ENCODE measurements at regions not wholly inside any gene's neighbourhood (a gene's known extent, or its start where the extent isn't known, plus 50 kb on each side); places are given as distances from the start of the nearest gene placed in this dataset.
"Not testable (repeated sequence)": the region's sequence is repeated elsewhere in the genome, so short reads cannot be mapped to it uniquely, and the experiment has no call there.

DNA sequence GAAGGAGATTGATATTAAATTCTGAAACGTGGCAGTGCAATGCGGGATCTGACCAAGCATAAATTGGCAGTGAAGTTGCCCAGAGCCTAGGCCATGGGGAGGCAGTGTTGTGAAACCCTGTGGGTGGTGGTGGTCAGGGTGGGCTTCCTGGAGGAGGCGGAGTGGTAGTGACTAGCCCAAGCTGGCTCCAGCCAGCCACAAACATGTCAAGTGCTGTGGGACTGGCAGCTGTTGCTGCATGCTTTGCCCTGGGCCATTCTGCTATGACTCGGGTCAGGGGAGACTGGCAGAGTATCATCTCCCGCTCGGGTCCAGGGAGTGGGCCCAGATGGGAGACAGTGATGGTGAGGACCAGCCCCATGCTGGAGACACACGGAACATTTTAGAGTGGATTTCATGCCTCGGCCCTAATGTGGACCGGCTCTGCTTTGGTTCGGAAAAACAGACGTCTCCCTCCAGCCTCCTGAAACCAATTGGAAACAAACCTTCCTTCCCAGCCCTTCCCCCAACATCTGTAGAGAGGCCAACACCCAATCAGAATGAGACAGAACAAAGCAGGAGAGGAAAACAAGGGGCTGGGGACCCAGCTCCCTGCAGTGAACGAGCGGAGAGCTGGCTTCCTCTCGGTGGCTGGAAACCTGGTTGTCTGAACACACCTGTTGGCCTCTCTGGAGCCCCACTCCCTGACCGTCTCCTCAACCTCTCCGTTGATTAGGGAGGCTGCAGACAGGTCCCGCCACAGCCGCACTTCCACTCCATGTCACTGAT lies 58.2 kb downstream of the TMEM270 start:
- Mint-ChIP-seq H3K36me3 (no peaks in the 10 kb centered on the region), H3K9me3 (no peaks in the 10 kb centered on the region), H3K27ac (no peak overlapping the region)
- DNase-seq (ENCODE audit: low spot score in 2 of 2) = no peak
- no peak for ATAC-seq

DNA sequence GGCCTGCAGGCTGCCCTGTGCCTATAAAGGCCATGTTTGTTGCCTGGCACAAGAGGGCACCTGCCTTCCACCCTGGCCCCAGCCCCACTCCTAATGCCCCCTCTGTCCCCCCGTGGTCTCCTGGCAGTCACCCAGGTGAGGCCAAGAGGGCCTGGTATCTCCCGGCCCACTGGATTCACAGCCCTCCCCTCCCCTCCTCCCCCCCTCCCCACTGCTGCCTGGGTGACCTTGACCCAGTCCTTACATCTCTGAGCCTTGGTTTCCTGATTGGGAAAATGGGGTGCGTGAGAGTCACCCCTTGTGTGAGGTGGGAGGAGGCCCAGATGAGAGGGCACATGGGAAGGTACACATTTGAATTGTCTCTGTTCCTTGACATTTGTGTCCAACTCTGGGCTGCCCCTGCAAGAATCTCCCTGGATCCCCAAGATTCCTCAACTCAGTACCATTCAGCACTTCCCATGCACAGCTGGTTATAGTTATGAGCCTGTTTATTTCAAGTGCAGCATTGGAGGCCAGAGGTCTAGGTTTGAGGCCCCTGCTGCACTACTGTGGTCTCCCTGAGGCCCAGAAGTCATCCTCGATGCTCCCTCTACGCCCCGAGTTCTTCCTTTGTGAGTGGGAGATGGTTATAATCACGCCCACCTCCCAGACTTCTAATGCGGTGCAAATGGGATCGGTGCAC lies 58.9 kb downstream of the TMEM270 start:
- no peak for DNase-seq (ENCODE audit: low spot score in 2 of 2)
- ATAC-seq = no peak
- H3K9me3 Mint-ChIP-seq = no peaks in the 10 kb centered on the region
- H3K27ac Mint-ChIP-seq = no peak overlapping the region
- H3K36me3 Mint-ChIP-seq = no peaks in the 10 kb centered on the region

DNA sequence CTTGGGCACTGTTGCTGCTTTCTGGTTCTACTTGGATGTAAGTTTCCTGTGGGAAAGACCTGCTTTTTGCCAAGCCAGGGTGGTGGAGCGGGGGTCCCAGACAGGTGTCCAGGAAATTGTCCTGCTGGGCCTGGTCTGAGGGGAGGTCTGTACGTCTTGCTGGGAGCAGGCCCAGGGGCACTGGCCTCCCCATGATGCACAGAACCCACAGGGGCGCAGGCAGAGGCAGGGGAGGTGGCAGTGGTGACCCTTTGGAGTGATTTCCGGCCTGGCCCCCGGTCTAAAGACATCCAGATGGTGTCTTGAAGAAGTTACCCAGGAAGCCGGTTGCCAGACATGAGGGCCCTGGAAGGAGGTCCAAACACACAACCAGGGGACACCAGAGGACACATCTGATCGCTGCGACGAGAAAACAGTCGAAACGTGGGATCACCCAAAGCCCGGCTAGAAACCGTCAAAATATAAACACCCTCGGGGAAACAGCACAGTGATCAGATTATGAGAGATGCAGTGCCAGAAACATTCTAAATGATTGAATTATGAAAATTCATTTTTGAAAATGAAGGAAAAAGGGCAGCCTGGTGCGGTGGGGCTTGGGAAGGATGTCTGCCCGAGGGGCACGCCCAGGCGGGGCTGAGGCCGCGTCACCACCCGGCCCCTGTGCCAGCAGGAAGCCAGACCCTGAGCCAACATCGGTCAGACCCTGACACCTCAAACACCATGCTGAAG lies 59.6 kb downstream of the TMEM270 start:
- no peaks in the 10 kb centered on the region for H3K9me3 Mint-ChIP-seq
- ATAC-seq (no peak), DNase-seq (ENCODE audit: low spot score in 2 of 2) (no peak)
- no peak overlapping the region for H3K27ac Mint-ChIP-seq
- H3K36me3 Mint-ChIP-seq = no peaks in the 10 kb centered on the region

DNA sequence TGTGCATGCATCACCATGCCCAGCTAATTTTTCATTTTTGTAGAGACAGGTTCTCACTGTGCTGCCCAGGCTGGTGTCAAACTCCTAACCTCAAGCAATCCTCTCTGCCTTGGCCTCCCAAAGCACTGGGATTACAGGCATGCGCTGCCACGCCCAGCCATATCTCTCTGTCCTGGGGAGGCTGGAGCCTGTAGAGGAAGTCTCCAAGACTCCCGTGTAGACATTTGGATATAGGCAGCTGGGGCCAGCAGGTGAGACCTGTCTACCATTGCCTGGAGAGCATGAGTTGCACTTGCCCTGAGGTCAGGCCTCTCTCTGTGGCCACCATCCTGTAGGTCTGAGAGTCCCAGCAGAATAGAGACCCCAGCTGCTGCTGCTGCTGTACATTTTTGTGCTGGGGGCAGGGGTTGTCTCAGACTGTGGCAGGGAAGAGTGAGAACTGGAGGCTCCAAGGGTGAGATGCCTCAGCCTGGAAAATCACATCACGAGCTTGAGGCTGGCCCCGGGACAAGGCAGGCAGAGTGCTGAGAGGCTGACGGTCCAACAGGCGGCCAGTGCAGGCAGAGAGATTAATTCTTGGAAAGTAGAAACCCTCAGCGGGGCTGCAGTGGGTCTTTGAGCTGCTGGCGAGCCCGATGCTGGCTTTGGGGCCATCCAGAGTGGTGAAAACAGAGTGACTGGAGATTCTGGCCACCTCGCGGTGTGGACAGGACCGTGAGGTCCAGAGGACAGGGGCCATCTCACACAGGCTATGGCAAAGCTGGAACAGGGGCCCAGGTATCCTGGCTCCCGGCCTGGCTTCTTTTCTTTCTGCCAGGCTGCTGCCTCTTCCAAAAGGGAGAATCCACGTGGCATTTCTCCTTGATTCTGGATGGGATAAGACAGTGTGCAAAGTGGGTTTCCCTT lies 60.9 kb downstream of the TMEM270 start:
- H3K9me3 Mint-ChIP-seq = no peaks in the 10 kb centered on the region
- DNase-seq (ENCODE audit: low spot score in 2 of 2) (no peak), ATAC-seq (no peak)
- no peaks in the 10 kb centered on the region for H3K36me3 Mint-ChIP-seq
- H3K27ac Mint-ChIP-seq = no peak overlapping the region

DNA sequence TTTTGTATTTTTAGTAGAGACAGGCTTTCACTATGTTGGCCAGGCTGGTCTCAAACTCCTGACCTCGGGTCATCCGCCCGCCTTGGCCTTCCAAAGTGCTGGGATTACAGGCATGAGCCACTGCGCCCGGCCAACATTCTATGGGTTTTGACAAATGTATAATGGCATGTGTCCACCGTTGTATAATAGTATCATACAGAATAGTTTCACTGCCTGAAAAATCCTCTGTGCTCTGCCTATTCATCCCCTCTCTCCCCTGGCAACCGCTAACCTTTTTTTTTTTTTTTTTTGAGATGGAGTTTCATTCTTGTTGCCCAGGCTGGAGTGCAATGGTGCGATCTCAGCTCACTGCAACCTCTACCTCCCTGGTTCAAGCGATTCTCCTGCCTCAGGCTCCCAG lies 67.7 kb downstream of the TMEM270 start:
- ATAC-seq; DNase-seq (ENCODE audit: low spot score in 2 of 2); H3K9me3 Mint-ChIP-seq; H3K27ac Mint-ChIP-seq; H3K36me3 Mint-ChIP-seq: not testable (repeated sequence)

DNA sequence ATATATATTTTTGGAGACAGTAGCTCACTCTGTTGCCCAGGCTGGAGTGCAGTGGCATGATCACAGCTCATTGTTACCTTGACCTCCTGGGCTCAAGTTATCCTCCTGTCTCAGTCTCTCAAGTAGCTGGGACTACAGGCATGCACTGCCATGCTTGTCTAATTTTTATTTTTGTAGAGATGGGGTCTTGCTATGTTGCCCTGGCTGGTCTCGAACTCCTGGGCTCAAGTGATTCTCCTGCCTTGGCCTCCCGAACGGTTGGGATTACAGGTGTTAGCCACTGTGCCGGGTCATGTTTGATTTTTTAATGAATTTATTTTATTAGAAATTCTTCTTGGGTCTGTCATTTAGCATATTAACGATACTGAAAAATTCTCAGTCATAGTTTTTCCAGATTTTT lies 70.5 kb downstream of the TMEM270 start:
- no peaks in the 10 kb centered on the region for H3K36me3 Mint-ChIP-seq
- H3K27ac Mint-ChIP-seq = no peak overlapping the region
- ATAC-seq = no peak
- no peaks in the 10 kb centered on the region for H3K9me3 Mint-ChIP-seq
- DNase-seq (ENCODE audit: low spot score in 2 of 2) = no peak

DNA sequence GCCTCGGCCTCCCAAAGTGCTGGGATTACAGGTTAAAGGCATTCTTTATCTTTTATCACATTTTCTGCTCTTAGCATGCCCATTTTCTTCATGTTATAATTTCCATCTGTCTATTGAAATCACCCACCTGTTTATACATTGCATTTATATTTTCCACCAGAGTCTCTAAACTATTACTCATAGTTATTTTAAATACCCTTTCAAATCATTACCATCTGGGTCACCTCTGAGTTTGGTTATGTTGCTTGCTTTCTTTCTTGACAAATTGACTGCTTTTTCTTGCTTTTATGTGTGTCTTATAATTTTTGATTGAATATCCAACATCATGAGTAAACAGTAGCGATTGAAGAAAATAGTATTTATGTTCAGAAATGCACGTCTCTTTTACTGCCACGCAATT lies 71.4 kb downstream of the TMEM270 start:
- Mint-ChIP-seq H3K36me3 (no peaks in the 10 kb centered on the region), H3K9me3 (no peaks in the 10 kb centered on the region), H3K27ac (no peak overlapping the region)
- DNase-seq (ENCODE audit: low spot score in 2 of 2) (no peak), ATAC-seq (no peak)

DNA sequence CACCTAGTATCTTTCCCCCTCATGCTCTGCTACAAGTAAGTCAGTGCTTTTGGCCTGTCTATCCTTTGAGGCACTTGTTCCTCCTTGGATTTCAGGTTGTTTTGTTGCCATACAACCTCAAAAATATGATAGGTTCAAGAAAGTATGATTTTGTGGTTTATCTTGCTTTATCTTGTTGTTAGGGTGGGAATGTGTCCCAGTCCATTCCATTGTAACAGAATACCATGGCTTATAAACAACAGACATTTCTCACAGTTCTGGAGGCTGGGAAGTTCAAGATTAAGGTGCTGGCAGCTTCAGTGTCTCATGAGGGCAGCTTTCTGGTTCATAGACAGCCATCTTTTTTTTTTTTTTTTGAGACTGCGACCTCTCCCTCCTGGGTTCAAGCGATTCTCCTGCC lies 72.1 kb downstream of the TMEM270 start:
- Mint-ChIP-seq H3K27ac (no peak overlapping the region), H3K36me3 (no peaks in the 10 kb centered on the region), H3K9me3 (no peaks in the 10 kb centered on the region)
- DNase-seq (ENCODE audit: low spot score in 2 of 2) (no peak), ATAC-seq (no peak)

DNA sequence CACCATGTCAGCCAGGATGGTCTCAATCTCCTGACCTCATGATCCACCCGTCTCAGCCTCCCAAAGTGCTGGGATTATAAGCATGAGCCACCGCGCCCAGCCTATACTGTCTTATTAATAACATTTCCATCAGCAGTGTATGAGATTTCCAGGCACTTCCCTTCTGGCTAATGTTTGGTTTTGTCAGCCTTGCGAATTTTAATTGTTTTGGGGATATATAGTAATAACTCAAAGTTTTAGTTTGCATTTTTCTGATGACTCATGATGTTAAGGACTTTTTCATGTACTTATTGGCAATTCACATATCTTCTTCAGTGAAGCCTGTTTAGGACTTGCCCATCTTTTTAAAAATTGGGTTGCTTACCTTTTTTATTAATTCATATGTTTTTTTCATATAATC lies 76.0 kb downstream of the TMEM270 start:
- DNase-seq (ENCODE audit: low spot score in 2 of 2) = no peak
- no peak for ATAC-seq
- Mint-ChIP-seq H3K9me3 (peaks cover 6% of the 10 kb centered on the region in 2 donors), H3K36me3 (peaks cover 0 to 9% of the 10 kb centered on the region in 2 donors), H3K27ac (no peak overlapping the region)

DNA sequence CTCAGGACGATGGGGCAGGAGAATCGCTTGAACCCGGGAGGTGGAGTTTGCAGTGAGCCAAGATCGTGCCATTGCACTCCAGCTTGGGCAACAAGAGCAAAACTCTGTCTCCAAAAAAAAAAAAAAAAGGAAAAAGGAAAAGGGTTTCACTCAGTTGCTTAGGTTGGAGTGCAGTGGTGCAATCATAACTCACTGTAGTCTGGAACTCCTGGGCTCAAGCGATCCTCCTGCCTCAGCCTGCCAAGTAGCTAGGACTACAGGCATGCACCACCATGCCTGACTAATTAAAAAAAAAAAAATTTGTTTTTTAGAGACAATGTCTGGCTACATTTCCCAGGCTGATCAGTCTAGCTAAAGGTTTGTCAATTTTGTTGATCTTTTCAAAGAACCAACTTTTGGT lies 76.7 kb downstream of the TMEM270 start:
- H3K27ac Mint-ChIP-seq; H3K36me3 Mint-ChIP-seq; DNase-seq (ENCODE audit: low spot score in 2 of 2); ATAC-seq; H3K9me3 Mint-ChIP-seq: not testable (repeated sequence)

DNA sequence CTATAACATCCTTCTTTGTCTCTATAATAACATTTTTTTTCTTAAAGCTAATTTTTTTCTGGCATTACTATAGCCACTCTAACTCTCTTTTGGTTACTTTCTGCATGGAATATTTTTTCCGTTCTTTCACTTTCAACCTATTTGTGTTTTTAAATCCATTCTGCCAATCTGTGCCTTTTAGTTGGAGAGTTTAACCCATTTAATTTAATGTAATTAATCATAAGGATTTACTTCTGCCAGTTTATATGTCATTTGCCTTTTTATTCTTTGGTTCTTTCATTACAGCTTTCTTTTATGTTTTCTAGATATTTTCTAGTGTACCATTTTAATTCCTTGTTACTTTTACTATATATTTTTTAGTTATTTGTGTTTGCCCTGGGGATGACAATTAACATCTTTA lies 78.6 kb downstream of the TMEM270 start:
- Mint-ChIP-seq H3K27ac (no peak overlapping the region), H3K36me3 (peaks cover 0 to 9% of the 10 kb centered on the region in 2 donors), H3K9me3 (peaks cover 6% of the 10 kb centered on the region in 2 donors)
- ATAC-seq = no peak
- no peak for DNase-seq (ENCODE audit: low spot score in 2 of 2)

DNA sequence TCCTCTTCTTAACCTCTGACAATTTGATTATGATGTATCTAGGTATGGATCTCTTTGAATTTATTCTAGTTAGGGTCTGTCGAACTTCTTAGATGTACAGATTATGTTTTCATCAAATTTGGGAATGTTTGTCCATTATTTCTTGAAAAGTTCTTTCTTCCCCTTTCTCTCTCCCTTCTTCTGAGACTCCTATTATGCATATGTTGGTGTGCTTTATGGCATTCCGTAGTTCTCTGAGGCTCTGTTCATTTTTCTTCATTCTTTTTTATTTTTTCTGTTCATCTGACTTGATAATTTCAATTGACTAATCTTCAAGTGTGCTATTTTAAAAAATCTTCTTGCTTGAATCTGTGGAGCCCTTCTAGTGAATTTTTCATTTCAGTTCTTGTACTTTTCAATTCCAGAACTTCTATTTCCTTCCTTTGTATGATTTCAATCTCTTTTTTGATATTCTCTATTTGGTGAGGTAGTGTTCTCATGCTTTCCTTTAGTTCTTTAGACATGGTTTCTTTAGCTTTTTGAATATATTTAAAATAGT lies 79.8 kb downstream of the TMEM270 start:
- no peak for DNase-seq (ENCODE audit: low spot score in 2 of 2)
- peaks cover 0 to 9% of the 10 kb centered on the region in 2 donors for H3K36me3 Mint-ChIP-seq
- no peak for ATAC-seq
- peaks cover 11% of the 10 kb centered on the region in 2 donors for H3K9me3 Mint-ChIP-seq
- H3K27ac Mint-ChIP-seq = no peak overlapping the region

DNA sequence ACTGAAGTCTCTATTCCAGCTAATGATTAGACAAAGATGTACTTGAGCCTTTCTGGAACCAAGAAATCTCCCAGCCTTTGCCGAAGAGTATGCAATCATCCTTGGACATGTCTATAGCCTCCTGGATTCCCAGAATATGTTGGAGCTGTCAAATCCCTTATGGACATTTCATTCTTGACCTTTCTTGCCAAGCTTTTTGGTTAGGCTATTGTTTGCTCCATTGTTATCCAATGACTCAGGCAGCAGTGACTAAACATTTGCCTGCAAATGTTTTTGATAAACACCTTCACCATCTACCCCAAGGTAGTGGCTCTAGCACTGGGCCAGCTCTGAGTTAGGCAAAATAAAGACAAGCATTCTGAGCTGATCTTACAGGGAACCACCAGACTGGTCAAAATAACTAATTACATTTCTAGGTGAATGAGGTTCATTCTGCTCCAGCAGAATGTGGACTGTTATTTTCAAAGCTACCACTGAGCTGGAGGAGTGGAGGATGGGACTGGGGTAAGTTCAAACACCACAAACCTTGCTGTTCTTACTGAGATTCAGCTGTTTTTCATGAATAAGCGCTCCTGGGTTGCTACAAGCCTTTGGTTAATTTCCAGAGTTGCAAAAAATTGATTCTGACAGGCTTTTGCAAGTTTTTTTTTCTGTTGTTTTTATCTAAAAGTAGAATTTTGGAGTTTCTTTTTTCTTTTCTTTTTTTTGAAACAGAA lies 81.0 kb downstream of the TMEM270 start:
- Mint-ChIP-seq H3K9me3 (peaks cover 11 to 15% of the 10 kb centered on the region in 2 donors), H3K36me3 (peaks cover 0 to 9% of the 10 kb centered on the region in 2 donors), H3K27ac (no peak overlapping the region)
- ATAC-seq = no peak
- no peak for DNase-seq (ENCODE audit: low spot score in 2 of 2)

DNA sequence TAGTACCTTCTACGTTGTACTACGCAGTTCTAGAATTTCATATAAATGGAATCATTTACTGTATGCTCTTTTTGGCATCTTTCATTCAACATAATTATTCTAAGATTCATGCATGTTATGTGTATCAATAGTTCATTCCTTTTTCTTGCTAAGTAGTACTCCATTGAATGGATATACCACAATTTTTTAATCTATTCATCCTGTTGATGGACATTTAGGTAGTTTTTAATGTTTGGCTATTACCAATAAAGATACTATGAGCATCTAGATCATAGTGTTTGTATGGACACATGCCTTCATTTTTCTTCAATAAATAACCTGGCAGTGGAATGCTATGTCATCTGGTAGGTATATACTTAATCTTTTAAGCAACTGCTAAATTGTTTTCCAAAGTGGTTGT lies 83.0 kb upstream of the ELN start:
- Mint-ChIP-seq H3K36me3 (peaks cover 7 to 19% of the 10 kb centered on the region in 2 donors), H3K9me3 (peaks cover 21 to 24% of the 10 kb centered on the region in 2 donors), H3K27ac (no peak overlapping the region)
- no peak for ATAC-seq
- no peak for DNase-seq (ENCODE audit: low spot score in 2 of 2)

DNA sequence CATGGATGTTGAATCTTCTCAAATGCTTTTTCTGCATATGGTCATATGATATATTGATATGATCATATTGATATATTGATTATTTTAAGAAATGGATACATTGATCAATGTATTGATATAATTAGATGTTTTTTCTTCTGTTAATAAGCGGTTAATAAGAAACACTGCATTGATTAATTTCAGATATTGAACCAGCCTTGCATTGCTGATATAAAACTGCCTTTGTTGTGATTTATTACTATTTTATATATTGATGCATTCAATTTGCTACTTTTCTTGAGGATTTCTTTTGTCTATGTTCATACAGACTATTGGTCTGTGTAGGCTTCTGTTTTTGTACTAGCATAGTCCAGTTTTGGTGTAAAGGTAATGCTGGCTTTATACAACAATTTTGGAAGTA lies 79.7 kb upstream of the ELN start:
- DNase-seq (ENCODE audit: low spot score in 2 of 2) (no peak), ATAC-seq (no peak)
- Mint-ChIP-seq H3K27ac (no peak overlapping the region), H3K36me3 (peaks cover 7 to 10% of the 10 kb centered on the region in 2 donors), H3K9me3 (peaks cover 15 to 18% of the 10 kb centered on the region in 2 donors)

DNA sequence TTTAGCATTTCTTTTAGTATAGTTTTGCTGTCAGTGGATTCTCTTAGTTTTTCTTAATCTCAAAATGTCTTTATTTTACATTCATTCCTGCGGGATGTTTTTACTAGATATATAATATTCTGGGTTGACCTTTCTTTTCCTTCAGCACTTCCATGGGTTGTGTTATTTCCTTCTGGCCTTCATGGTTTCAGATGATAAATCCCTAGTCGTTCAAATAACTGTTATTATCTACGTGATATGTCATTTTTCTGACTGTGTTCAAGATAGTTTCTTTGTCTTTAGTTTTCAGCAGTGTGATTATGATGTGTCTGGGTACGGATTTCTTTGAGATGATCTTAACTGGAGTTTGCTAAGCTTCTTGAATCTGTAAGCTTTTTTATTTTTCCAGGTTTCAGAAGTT lies 75.7 kb upstream of the ELN start:
- Mint-ChIP-seq H3K9me3 (peaks cover 9 to 10% of the 10 kb centered on the region in 2 donors), H3K36me3 (peaks cover 7 to 10% of the 10 kb centered on the region in 2 donors), H3K27ac (no peak overlapping the region)
- ATAC-seq (no peak), DNase-seq (ENCODE audit: low spot score in 2 of 2) (no peak)

Data from activated naive CD4-positive, alpha-beta T cell treated with anti-CD3 and anti-CD28 coated beads, Interleukin-2, amount 50 U/mL, for 72 hours (primary cell).